Endothelial cell of umbilical vein (primary cell): ENCODE measurements at regions not wholly inside any gene's neighbourhood (a gene's known extent, or its start where the extent isn't known, plus 50 kb on each side); places are given as distances from the start of the nearest gene placed in this dataset.

Source experiments
- EZH2 ChIP-seq: IDR thresholded peaks from 2 replicates; pipeline ENCODE4 v1.6.1; 2012; ENCODE audit warnings: borderline replicate concordance, low read depth, mild to moderate bottlenecking, moderate library complexity, low read length, inconsistent platforms; ENCODE audit not compliant: severe bottlenecking
- JUN ChIP-seq: IDR thresholded peaks from 2 replicates; pipeline ENCODE4 v1.6.1; 2011; ENCODE audit warnings: borderline replicate concordance, low read depth; ENCODE audit not compliant: insufficient read length, insufficient read depth
- MYC ChIP-seq: IDR thresholded peaks from one replicate; pipeline ENCODE4 v1.6.1; 2011; ENCODE audit warnings: mild to moderate bottlenecking, low read depth, low read length
- POLR2AphosphoS5 ChIP-seq: IDR thresholded peaks from 2 replicates; pipeline ENCODE4 v1.6.1; 2012; ENCODE audit warnings: low read depth, mild to moderate bottlenecking, control low read depth, low read length, moderate library complexity; ENCODE audit not compliant: insufficient read depth
- TF ChIP-seq, protein P1 (sequence below): IDR thresholded peaks from 2 replicates; pipeline ENCODE4 v1.6.1; 2011; ENCODE audit not compliant: insufficient read depth, insufficient read length
- TF ChIP-seq, protein P2 (sequence below), 2 donors: IDR thresholded peaks; 1 replicate in 1 of 2; 2 replicates in 1 of 2; pipeline ENCODE4 v1.5.1; 2011; ENCODE audit warnings: low read length in 2 of 2, mild to moderate bottlenecking in 2 of 2, moderate library complexity in 2 of 2, control low read depth in 1 of 2, inconsistent platforms in 1 of 2, low read depth in 1 of 2; ENCODE audit not compliant: insufficient read depth in 1 of 2; ENCODE audit errors: extremely low read depth in 1 of 2

DNA sequence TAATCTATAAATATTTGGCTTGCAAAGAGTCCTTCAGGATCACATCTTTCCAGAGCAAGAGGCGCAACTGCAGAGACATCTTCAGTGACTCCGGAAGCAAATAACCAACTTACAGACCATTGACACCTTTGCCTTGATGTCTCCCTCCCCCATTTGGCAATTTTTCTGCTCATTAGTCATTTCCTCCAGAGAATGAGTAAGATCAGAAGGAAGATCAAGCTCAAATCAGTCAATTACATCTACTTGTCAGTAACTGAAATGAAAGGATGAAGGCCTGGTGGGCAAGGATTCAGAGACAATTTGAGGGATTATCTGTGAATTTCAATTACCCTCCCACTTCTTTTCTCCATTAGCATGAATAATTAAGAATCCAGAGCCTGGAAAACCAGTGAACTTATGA is 665.6 kb upstream of the CPEB2 start:
- TF ChIP-seq, protein P1, sequence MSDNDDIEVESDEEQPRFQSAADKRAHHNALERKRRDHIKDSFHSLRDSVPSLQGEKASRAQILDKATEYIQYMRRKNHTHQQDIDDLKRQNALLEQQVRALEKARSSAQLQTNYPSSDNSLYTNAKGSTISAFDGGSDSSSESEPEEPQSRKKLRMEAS = no peak
- TF ChIP-seq, protein P2, sequence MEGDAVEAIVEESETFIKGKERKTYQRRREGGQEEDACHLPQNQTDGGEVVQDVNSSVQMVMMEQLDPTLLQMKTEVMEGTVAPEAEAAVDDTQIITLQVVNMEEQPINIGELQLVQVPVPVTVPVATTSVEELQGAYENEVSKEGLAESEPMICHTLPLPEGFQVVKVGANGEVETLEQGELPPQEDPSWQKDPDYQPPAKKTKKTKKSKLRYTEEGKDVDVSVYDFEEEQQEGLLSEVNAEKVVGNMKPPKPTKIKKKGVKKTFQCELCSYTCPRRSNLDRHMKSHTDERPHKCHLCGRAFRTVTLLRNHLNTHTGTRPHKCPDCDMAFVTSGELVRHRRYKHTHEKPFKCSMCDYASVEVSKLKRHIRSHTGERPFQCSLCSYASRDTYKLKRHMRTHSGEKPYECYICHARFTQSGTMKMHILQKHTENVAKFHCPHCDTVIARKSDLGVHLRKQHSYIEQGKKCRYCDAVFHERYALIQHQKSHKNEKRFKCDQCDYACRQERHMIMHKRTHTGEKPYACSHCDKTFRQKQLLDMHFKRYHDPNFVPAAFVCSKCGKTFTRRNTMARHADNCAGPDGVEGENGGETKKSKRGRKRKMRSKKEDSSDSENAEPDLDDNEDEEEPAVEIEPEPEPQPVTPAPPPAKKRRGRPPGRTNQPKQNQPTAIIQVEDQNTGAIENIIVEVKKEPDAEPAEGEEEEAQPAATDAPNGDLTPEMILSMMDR (IDR thresholded peaks at IDR 0.05; ENCODE audit: extremely low read depth in 1 of 2, insufficient read depth in 1 of 2, low read depth in 1 of 2, low read length in 2 of 2) = no peak
- no peak for TF ChIP-seq JUN
- no peak for TF ChIP-seq POLR2AphosphoS5
- no peak for TF ChIP-seq MYC
- TF ChIP-seq EZH2 = no peak
